Mesenchymal stem cell (in vitro differentiated cells and primary cell): ENCODE measurements at regions not wholly inside any gene's neighbourhood (a gene's known extent, or its start where the extent isn't known, plus 50 kb on each side); places are given as distances from the start of the nearest gene placed in this dataset.

Source experiments
- DNase-seq: peaks from one replicate; pipeline ENCODE4 v3.0.0-alpha.2; 2013
- H2AFZ ChIP-seq: one replicate; pipeline ENCODE4 v1.6.1; 2013; ENCODE audit warnings: low read depth, mild to moderate bottlenecking, control low read depth, inconsistent platforms, low read length, moderate library complexity
- H2AK5ac ChIP-seq: 2 replicates; pipeline ENCODE4 v1.6.1; 2013; ENCODE audit warnings: low read length, moderate library complexity, mild to moderate bottlenecking, inconsistent platforms; ENCODE audit not compliant: severe bottlenecking
- H2BK120ac ChIP-seq: one replicate; pipeline ENCODE4 v1.6.1; 2013; ENCODE audit warnings: low read depth, mild to moderate bottlenecking, inconsistent platforms, low read length, moderate library complexity
- H2BK12ac ChIP-seq, 2 experiments: one replicate each; pipeline ENCODE4 v1.6.1; 2013; ENCODE audit warnings: inconsistent platforms in 2 of 2, low read length in 2 of 2, mild to moderate bottlenecking in 2 of 2, moderate library complexity in 2 of 2, control low read depth in 1 of 2
- H2BK15ac ChIP-seq: one replicate; pipeline ENCODE4 v1.6.1; 2013; ENCODE audit warnings: mild to moderate bottlenecking, low read depth, inconsistent platforms; ENCODE audit not compliant: poor library complexity, severe bottlenecking
- H2BK5ac ChIP-seq: 2 replicates; pipeline ENCODE4 v1.6.1; 2013; ENCODE audit warnings: low read depth, mild to moderate bottlenecking, low read length, control low read depth, inconsistent platforms; ENCODE audit not compliant: poor library complexity, severe bottlenecking
- H3K14ac ChIP-seq, 2 experiments: one replicate each; pipeline ENCODE4 v1.6.1; 2013; ENCODE audit warnings: inconsistent platforms in 2 of 2, low read length in 2 of 2, control low read depth in 1 of 2, mild to moderate bottlenecking in 1 of 2, moderate library complexity in 1 of 2
- H3K18ac ChIP-seq, 2 experiments: one replicate each; pipeline ENCODE4 v1.6.1; 2013; ENCODE audit warnings: inconsistent platforms in 2 of 2, low read length in 2 of 2, control low read depth in 1 of 2, low read depth in 1 of 2, mild to moderate bottlenecking in 1 of 2
- H3K23ac ChIP-seq, 2 experiments: one replicate each; pipeline ENCODE4 v1.6.1; 2013; ENCODE audit warnings: inconsistent platforms in 2 of 2, low read length in 2 of 2, mild to moderate bottlenecking in 2 of 2, moderate library complexity in 2 of 2, control low read depth in 1 of 2
- H3K27ac ChIP-seq: 2 replicates; pipeline ENCODE4 v1.5.1; 2013; ENCODE audit warnings: mild to moderate bottlenecking, moderate library complexity, low read length, control low read depth, inconsistent platforms; ENCODE audit not compliant: poor library complexity, severe bottlenecking
- H3K27me3 ChIP-seq, 2 experiments: 2 replicates each; pipeline versions ENCODE4 v1.6.1 to v1.7.0; 2013; ENCODE audit warnings: low read length in 2 of 2, mild to moderate bottlenecking in 2 of 2, moderate library complexity in 2 of 2, control low read depth in 1 of 2, inconsistent platforms in 1 of 2; ENCODE audit not compliant: control insufficient read depth in 1 of 2, insufficient read depth in 1 of 2
- H3K36me3 ChIP-seq, 2 experiments: 2 replicates each; pipeline versions ENCODE4 v1.6.1 to v1.7.0; 2013; ENCODE audit warnings: low read length in 2 of 2, control low read depth in 1 of 2, inconsistent platforms in 1 of 2, low read depth in 1 of 2, mild to moderate bottlenecking in 1 of 2; ENCODE audit not compliant: insufficient read depth in 2 of 2, control insufficient read depth in 1 of 2
- H3K4ac ChIP-seq, 2 experiments: one replicate each; pipeline ENCODE4 v1.6.1; 2013; ENCODE audit warnings: inconsistent platforms in 2 of 2, low read length in 2 of 2, mild to moderate bottlenecking in 2 of 2, moderate library complexity in 2 of 2, control low read depth in 1 of 2, low read depth in 1 of 2
- H3K4me1 ChIP-seq: 2 replicates; pipeline ENCODE4 v1.6.1; 2013; ENCODE audit warnings: low read depth, low read length, control low read depth; ENCODE audit not compliant: control insufficient read depth, insufficient read depth
- H3K4me2 ChIP-seq: 2 replicates; pipeline ENCODE4 v1.6.1; 2013; ENCODE audit warnings: low read length, mild to moderate bottlenecking, inconsistent platforms; ENCODE audit not compliant: poor library complexity, severe bottlenecking
- H3K4me3 ChIP-seq, 2 experiments: 2 replicates each; pipeline versions ENCODE4 v1.5.1 to v1.7.0; 2013; ENCODE audit warnings: low read length in 2 of 2, mild to moderate bottlenecking in 2 of 2, control low read depth in 1 of 2, low read depth in 1 of 2; ENCODE audit not compliant: insufficient read depth in 1 of 2
- H3K79me1 ChIP-seq: replicated peaks from 2 replicates; pipeline ENCODE4 v1.6.1; 2013; ENCODE audit warnings: mild to moderate bottlenecking, control low read depth, low read length, inconsistent platforms; ENCODE audit not compliant: poor library complexity, severe bottlenecking
- H3K9ac ChIP-seq: 2 replicates; pipeline ENCODE4 v1.7.0; 2013; ENCODE audit warnings: mild to moderate bottlenecking, low read length, moderate library complexity
- H3K9me3 ChIP-seq: 2 replicates; pipeline ENCODE4 v1.7.0; 2013; ENCODE audit warnings: mild to moderate bottlenecking, low read length; ENCODE audit not compliant: control insufficient read depth
- H4K8ac ChIP-seq: one replicate; pipeline ENCODE4 v1.6.1; 2013; ENCODE audit warnings: inconsistent platforms, mild to moderate bottlenecking, low read length, moderate library complexity
- H4K91ac ChIP-seq: one replicate; pipeline ENCODE4 v1.6.1; 2013; ENCODE audit warnings: mild to moderate bottlenecking, low read length, inconsistent platforms
- WGBS: methylation state at CpG from one replicate; pipeline ENCODE4 v1.1.7; 2013; ENCODE audit warnings: mixed read lengths; 5-methylcytosine and 5-hydroxymethylcytosine counted together

DNA sequence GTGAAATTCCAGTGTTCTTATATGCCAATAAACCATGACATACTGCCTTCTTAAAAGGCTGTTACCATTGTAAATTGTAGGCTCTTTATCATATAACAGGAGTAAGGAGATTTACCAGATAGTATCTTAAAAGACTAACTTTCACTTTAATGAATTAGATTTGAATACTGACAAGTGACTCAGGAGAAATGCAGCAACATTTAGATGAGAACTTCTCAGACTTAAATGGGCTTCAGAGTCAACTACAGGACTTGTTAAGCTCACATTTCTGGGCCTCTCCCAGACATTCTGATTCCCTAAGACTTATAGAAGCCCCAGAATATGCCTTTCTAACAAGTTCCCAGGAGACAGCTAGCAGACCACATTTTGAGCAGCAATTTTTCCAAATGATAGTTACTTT lies 466.3 kb downstream of the ARL4A start:
- H3K36me3 ChIP-seq, result no peaks in the 10 kb centered on the region
- no peak overlapping the region for H4K91ac ChIP-seq
- no peak overlapping the region for H2BK5ac ChIP-seq
- H2AK5ac ChIP-seq, result no peak overlapping the region
- no peaks in the 10 kb centered on the region for H3K4me1 ChIP-seq
- no peak overlapping the region for H4K8ac ChIP-seq
- H3K9me3 ChIP-seq, result no peaks in the 10 kb centered on the region
- H2BK120ac ChIP-seq, result no peak overlapping the region
- H3K23ac ChIP-seq, result no peak overlapping the region
- no peaks in the 10 kb centered on the region for H3K27me3 ChIP-seq
- no peak overlapping the region for H2BK12ac ChIP-seq
- no peak overlapping the region for H3K9ac ChIP-seq
- no peak overlapping the region for H3K14ac ChIP-seq
- DNase-seq, result no peak
- no peak overlapping the region for H3K4me3 ChIP-seq
- H3K18ac ChIP-seq, result no peak overlapping the region
- H3K4ac ChIP-seq, result no peak overlapping the region
- H3K27ac ChIP-seq, result no peak overlapping the region
- H3K79me1 ChIP-seq, result no peaks in the 10 kb centered on the region
- no peak overlapping the region for H3K4me2 ChIP-seq
- H2AFZ ChIP-seq, result no peak overlapping the region
- no peak overlapping the region for H2BK15ac ChIP-seq

DNA sequence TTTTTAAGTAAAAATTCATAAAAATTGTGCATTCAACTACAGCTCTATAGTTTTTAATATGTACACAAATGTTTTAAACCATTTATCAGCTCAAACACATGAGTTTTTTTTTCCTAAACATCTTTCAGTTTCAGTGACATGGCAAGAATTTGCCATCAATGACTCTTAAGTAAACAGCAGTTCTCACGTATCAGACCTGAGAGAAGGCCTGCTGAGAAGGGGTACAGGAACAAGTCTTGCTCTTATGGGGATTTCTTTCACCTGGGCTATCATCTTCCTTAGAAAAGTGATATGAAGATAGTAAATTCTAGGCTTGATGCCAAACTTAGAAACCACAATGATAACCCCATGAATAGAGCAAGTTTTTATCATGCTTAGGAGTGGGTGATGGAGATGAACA lies 467.8 kb downstream of the ARL4A start:
- peak; percentile 30 for DNase-seq
- H4K8ac ChIP-seq, result no peak overlapping the region
- H3K4ac ChIP-seq, result no peak overlapping the region
- no peak overlapping the region for H3K27ac ChIP-seq
- no peak overlapping the region for H4K91ac ChIP-seq
- no peaks in the 10 kb centered on the region for H3K9me3 ChIP-seq
- H3K27me3 ChIP-seq, result no peaks in the 10 kb centered on the region
- H3K36me3 ChIP-seq, result no peaks in the 10 kb centered on the region
- H2BK15ac ChIP-seq, result no peak overlapping the region
- no peak overlapping the region for H2BK5ac ChIP-seq
- H2AFZ ChIP-seq, result no peak overlapping the region
- no peak overlapping the region for H3K4me2 ChIP-seq
- 15% methylated on average over 1 of the region's 1 CpG for WGBS
- H3K23ac ChIP-seq, result no peak overlapping the region
- H3K4me1 ChIP-seq, result no peaks in the 10 kb centered on the region
- no peak overlapping the region for H3K14ac ChIP-seq
- H2BK12ac ChIP-seq, result no peak overlapping the region
- no peaks in the 10 kb centered on the region for H3K79me1 ChIP-seq
- H3K4me3 ChIP-seq, result no peak overlapping the region
- no peak overlapping the region for H3K18ac ChIP-seq
- no peak overlapping the region for H3K9ac ChIP-seq
- H2BK120ac ChIP-seq, result no peak overlapping the region
- H2AK5ac ChIP-seq, result no peak overlapping the region

DNA sequence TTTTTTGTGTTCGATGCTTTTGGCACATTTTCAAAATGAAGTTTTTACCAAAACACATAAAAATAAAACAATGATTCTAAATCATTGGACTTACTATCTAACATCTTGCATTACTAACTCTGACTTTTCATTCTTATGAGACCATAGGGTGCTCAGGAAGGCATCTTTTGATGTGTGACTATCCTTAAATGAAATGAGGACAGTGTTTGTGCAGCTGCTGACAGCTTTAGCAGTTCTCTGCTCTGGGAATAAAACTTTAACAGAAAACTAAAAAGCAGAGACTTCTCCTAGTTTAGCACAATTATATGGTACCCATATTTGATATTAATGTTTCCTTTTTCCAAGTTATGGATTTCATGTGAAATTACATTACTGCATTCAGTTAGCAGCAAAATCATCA lies 471.6 kb downstream of the ARL4A start:
- DNase-seq, result no peak
- H2AK5ac ChIP-seq, result no peak overlapping the region
- H3K9ac ChIP-seq, result no peak overlapping the region
- H3K14ac ChIP-seq, result no peak overlapping the region
- H3K9me3 ChIP-seq, result no peaks in the 10 kb centered on the region
- H3K4ac ChIP-seq, result no peak overlapping the region
- H3K36me3 ChIP-seq, result no peaks in the 10 kb centered on the region
- H3K4me3 ChIP-seq, result no peak overlapping the region
- no peak overlapping the region for H3K27ac ChIP-seq
- no peaks in the 10 kb centered on the region for H3K27me3 ChIP-seq
- H2BK5ac ChIP-seq, result no peak overlapping the region
- H3K23ac ChIP-seq, result no peak overlapping the region
- H3K4me1 ChIP-seq, result no peaks in the 10 kb centered on the region
- H2BK12ac ChIP-seq, result no peak overlapping the region
- no peak overlapping the region for H2BK120ac ChIP-seq
- no peak overlapping the region for H2BK15ac ChIP-seq
- no peak overlapping the region for H4K91ac ChIP-seq
- H2AFZ ChIP-seq, result no peak overlapping the region
- no peaks in the 10 kb centered on the region for H3K79me1 ChIP-seq
- no peak overlapping the region for H3K18ac ChIP-seq
- H4K8ac ChIP-seq, result no peak overlapping the region
- WGBS, result no CpG with 5 or more reads among the region's 1 CpG
- H3K4me2 ChIP-seq, result no peak overlapping the region

DNA sequence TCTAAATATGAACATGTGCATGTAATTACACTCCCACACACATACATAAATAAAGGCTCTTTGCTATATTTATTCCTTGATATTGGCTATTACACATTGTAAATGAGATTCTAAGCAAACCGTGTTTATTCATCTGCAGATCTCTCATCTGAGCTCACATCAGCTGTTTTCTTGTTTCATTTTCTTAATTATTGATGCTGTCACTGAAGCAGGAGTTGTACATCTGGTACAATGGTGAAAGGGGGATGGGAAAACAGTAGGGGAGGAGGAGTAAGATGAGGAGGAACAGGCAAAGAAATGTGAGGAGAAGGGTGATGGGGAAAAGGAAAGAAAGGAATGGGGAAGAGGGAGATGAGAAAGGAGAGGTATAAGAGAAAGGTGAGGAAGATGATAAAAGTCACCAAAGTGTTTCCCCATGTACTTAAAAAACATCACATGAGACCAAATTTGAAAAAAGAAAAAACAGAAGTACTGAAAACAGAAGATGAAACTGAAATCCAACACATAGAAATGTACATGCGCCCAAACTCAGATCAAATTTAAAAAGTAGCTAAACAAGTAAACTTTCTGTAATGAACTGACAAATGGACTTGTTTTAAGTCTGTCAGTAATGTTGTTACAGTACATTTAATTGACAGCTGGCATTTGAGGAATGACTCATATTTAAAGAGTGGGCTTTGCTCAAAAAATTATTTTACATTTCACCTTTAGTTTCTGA lies 472.2 kb downstream of the ARL4A start:
- H2BK120ac ChIP-seq, result no peak overlapping the region
- H3K4me2 ChIP-seq, result no peak overlapping the region
- H3K14ac ChIP-seq, result no peak overlapping the region
- no peak overlapping the region for H4K91ac ChIP-seq
- no peaks in the 10 kb centered on the region for H3K4me1 ChIP-seq
- H4K8ac ChIP-seq, result no peak overlapping the region
- H2BK15ac ChIP-seq, result no peak overlapping the region
- 100% methylated on average over 2 of the region's 2 CpGs for WGBS
- no peak overlapping the region for H2AK5ac ChIP-seq
- H3K27me3 ChIP-seq, result no peaks in the 10 kb centered on the region
- no peak overlapping the region for H3K9ac ChIP-seq
- no peak for DNase-seq
- no peaks in the 10 kb centered on the region for H3K36me3 ChIP-seq
- no peak overlapping the region for H3K27ac ChIP-seq
- no peak overlapping the region for H3K18ac ChIP-seq
- H2BK12ac ChIP-seq, result no peak overlapping the region
- H2AFZ ChIP-seq, result no peak overlapping the region
- no peak overlapping the region for H2BK5ac ChIP-seq
- H3K79me1 ChIP-seq, result no peaks in the 10 kb centered on the region
- no peak overlapping the region for H3K4me3 ChIP-seq
- no peaks in the 10 kb centered on the region for H3K9me3 ChIP-seq
- no peak overlapping the region for H3K23ac ChIP-seq
- H3K4ac ChIP-seq, result no peak overlapping the region
